ENCODE measurements at regions not wholly inside any gene's neighbourhood (a gene's known extent, or its start where the extent isn't known, plus 50 kb on each side); places are given as distances from the start of the nearest gene placed in this dataset.

GRCh38 chr11:106496677-106497076, 419.2 kb downstream of the AASDHPPT start:
- TF ChIP-seq, protein P1, sequence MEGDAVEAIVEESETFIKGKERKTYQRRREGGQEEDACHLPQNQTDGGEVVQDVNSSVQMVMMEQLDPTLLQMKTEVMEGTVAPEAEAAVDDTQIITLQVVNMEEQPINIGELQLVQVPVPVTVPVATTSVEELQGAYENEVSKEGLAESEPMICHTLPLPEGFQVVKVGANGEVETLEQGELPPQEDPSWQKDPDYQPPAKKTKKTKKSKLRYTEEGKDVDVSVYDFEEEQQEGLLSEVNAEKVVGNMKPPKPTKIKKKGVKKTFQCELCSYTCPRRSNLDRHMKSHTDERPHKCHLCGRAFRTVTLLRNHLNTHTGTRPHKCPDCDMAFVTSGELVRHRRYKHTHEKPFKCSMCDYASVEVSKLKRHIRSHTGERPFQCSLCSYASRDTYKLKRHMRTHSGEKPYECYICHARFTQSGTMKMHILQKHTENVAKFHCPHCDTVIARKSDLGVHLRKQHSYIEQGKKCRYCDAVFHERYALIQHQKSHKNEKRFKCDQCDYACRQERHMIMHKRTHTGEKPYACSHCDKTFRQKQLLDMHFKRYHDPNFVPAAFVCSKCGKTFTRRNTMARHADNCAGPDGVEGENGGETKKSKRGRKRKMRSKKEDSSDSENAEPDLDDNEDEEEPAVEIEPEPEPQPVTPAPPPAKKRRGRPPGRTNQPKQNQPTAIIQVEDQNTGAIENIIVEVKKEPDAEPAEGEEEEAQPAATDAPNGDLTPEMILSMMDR (IDR thresholded peaks at IDR 0.05; ENCODE audit: insufficient read depth, low read length, poor library complexity, severe bottlenecking), result no peak
- DNase-seq (ENCODE audit: extremely low read depth, insufficient read length), result no peak
- no peaks in the 10 kb centered on the region for H3K36me3 ChIP-seq (ENCODE audit: control insufficient read depth, insufficient read depth, low read length)
- no peak overlapping the region for H3K4me3 ChIP-seq (replicated peaks; ENCODE audit: low read depth, low read length)
- no peaks in the 10 kb centered on the region for H3K27me3 ChIP-seq (replicated peaks; ENCODE audit: control insufficient read depth, insufficient read depth, low read length)

GRCh38 chr11:106497321-106497720, 419.9 kb downstream of the AASDHPPT start:
- no peak for DNase-seq (ENCODE audit: extremely low read depth, insufficient read length)
- TF ChIP-seq, protein P1 (IDR thresholded peaks at IDR 0.05; ENCODE audit: insufficient read depth, low read length, poor library complexity, severe bottlenecking), result no peak
- Histone ChIP-seq H3K4me3 (replicated peaks; ENCODE audit: low read depth, low read length) (no peak overlapping the region), H3K36me3 (ENCODE audit: control insufficient read depth, insufficient read depth, low read length) (no peaks in the 10 kb centered on the region), H3K27me3 (replicated peaks; ENCODE audit: control insufficient read depth, insufficient read depth, low read length) (no peaks in the 10 kb centered on the region)

DNA sequence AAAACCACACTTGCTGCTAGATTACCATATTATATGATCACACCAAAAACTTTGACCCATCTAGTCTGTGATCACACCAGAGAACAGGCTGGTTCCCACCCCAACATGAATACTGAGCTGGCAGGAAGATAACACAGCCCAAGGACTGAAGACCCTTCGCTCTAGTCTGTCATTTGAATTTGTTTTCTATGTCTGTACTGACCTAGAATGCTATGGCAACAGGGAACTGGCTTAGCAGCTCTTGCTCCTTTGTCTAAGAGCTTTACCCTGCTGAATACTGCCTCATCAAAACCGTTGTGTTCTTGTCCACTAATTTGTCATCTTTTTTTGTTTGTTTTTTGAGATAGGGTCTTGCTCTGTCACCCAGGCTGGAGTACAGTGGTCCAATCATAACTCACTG, 420.4 kb downstream of the AASDHPPT start:
- TF ChIP-seq, protein P1 (IDR thresholded peaks at IDR 0.05; ENCODE audit: insufficient read depth, low read length, poor library complexity, severe bottlenecking), result no peak
- H3K27me3 ChIP-seq (replicated peaks; ENCODE audit: control insufficient read depth, insufficient read depth, low read length), result no peaks in the 10 kb centered on the region
- H3K36me3 ChIP-seq (ENCODE audit: control insufficient read depth, insufficient read depth, low read length), result no peaks in the 10 kb centered on the region
- no peak overlapping the region for H3K4me3 ChIP-seq (replicated peaks; ENCODE audit: low read depth, low read length)
- no peak for DNase-seq (ENCODE audit: extremely low read depth, insufficient read length)

- no peaks in the 10 kb centered on the region for H3K36me3 ChIP-seq (ENCODE audit: control insufficient read depth, insufficient read depth, low read length)
- no peak overlapping the region for H3K4me3 ChIP-seq (replicated peaks; ENCODE audit: low read depth, low read length)
- TF ChIP-seq, protein P1 (IDR thresholded peaks at IDR 0.05; ENCODE audit: insufficient read depth, low read length, poor library complexity, severe bottlenecking), result no peak
- no peaks in the 10 kb centered on the region for H3K27me3 ChIP-seq (replicated peaks; ENCODE audit: control insufficient read depth, insufficient read depth, low read length)
- DNase-seq (ENCODE audit: extremely low read depth, insufficient read length), result no peak
These were observed 426.4 kb downstream of the AASDHPPT start for GRCh38 chr11:106503901-106504300.

GRCh38 chr11:106507645-106508306, 430.3 kb downstream of the AASDHPPT start:
- Histone ChIP-seq H3K36me3 (ENCODE audit: control insufficient read depth, insufficient read depth, low read length) (no peaks in the 10 kb centered on the region), H3K27me3 (replicated peaks; ENCODE audit: control insufficient read depth, insufficient read depth, low read length) (no peaks in the 10 kb centered on the region), H3K4me3 (replicated peaks; ENCODE audit: low read depth, low read length) (no peak overlapping the region)
- no peak for DNase-seq (ENCODE audit: extremely low read depth, insufficient read length)
- TF ChIP-seq, protein P1 (IDR thresholded peaks at IDR 0.05; ENCODE audit: insufficient read depth, low read length, poor library complexity, severe bottlenecking), result no peak

- TF ChIP-seq, protein P1 (IDR thresholded peaks at IDR 0.05; ENCODE audit: insufficient read depth, low read length, poor library complexity, severe bottlenecking), result no peak
These were observed 437.2 kb downstream of the AASDHPPT start for GRCh38 chr11:106514706-106515105.

More at GRCh38 chr11:106514706-106515105, 437.2 kb downstream of the AASDHPPT start:
- no peaks in the 10 kb centered on the region for H3K36me3 ChIP-seq (ENCODE audit: control insufficient read depth, insufficient read depth, low read length)
- H3K27me3 ChIP-seq (replicated peaks; ENCODE audit: control insufficient read depth, insufficient read depth, low read length), result no peaks in the 10 kb centered on the region
- DNase-seq (ENCODE audit: extremely low read depth, insufficient read length), result no peak
- no peak overlapping the region for H3K4me3 ChIP-seq (replicated peaks; ENCODE audit: low read depth, low read length)

All from GM06990 (cell line).